A673 (cell line): ENCODE measurements at regions not wholly inside any gene's neighbourhood (a gene's known extent, or its start where the extent isn't known, plus 50 kb on each side); places are given as distances from the start of the nearest gene placed in this dataset.
"Not testable (repeated sequence)": the region's sequence is repeated elsewhere in the genome, so short reads cannot be mapped to it uniquely, and the experiment has no call there.

Experiments used
- BruUV-seq: library from RNA; stranded (reverse); fragments of 400-500 nt; replicated peaks from 2 replicates; lab custom pipeline; 2021; lab: Mats Ljungman, UMichigan
- CTCF ChIA-PET: fragments of 300-600 bp; sonication (Branson Sonifier 250); formaldehyde crosslinking; loops from one replicate; lab custom pipeline; 2022; ENCODE audit warnings: antibody characterized with exemption; lab: Charles Lee
- POLR2A ChIA-PET: fragments of 300-600 bp; sonication (Branson Sonifier 250); formaldehyde crosslinking; loops from one replicate; lab custom pipeline; 2022; ENCODE audit warnings: antibody characterized with exemption; ENCODE audit not compliant: low non-redundant PET; lab: Charles Lee
- DNase-seq: peaks from one replicate; pipeline ENCODE4 v3.0.0-alpha.2; 2015; ENCODE audit warnings: low spot score
- H3K27ac ChIP-seq: fragments of 200-600 bp; sonication (generic); 2 replicates; pipeline ENCODE4 v1.5.1; 2016; ENCODE audit warnings: mixed run types, low read depth, mild to moderate bottlenecking, mixed read lengths, antibody characterized with exemption, low read length; ENCODE audit not compliant: poor library complexity, severe bottlenecking
- H3K27me3 ChIP-seq: fragments of 200-600 bp; sonication (generic); replicated peaks from 2 replicates; pipeline ENCODE4 v1.6.1; 2017; ENCODE audit warnings: mixed run types, low read depth, mild to moderate bottlenecking, mixed read lengths, antibody characterized with exemption, low read length; ENCODE audit not compliant: insufficient read depth, poor library complexity
- H3K36me3 ChIP-seq: fragments of 200-600 bp; sonication (generic); 2 replicates; pipeline ENCODE4 v1.6.1; 2016; ENCODE audit warnings: mixed run types, mild to moderate bottlenecking, mixed read lengths, antibody characterized with exemption, low read length; ENCODE audit not compliant: insufficient read depth, poor library complexity, severe bottlenecking
- H3K4me1 ChIP-seq: fragments of 200-600 bp; sonication (generic); 2 replicates; pipeline ENCODE4 v1.6.1; 2017; ENCODE audit warnings: mixed run types, mild to moderate bottlenecking, mixed read lengths, antibody characterized with exemption, low read length; ENCODE audit not compliant: insufficient read depth, poor library complexity, severe bottlenecking
- H3K4me3 ChIP-seq: fragments of 200-600 bp; sonication (generic); 2 replicates; pipeline ENCODE4 v1.5.1; 2016; ENCODE audit warnings: low read depth, mixed run types, mild to moderate bottlenecking, mixed read lengths, low read length; ENCODE audit not compliant: poor library complexity, severe bottlenecking
- H3K9me3 ChIP-seq: fragments of 200-600 bp; sonication (generic); 2 replicates; pipeline ENCODE4 v1.6.1; 2016; ENCODE audit warnings: mixed run types, low read depth, mild to moderate bottlenecking, mixed read lengths, antibody characterized with exemption, low read length; ENCODE audit not compliant: poor library complexity, severe bottlenecking
- CTCF ChIP-seq: fragments of 300-800, 200-600 bp; sonication (generic); conservative IDR thresholded peaks from 2 replicates; pipeline ENCODE4 v1.5.1; 2017; ENCODE audit warnings: low read depth, mild to moderate bottlenecking, antibody characterized with exemption, low read length, moderate library complexity, mixed read lengths
- EZH2 ChIP-seq: fragments of 200-600 bp; sonication (generic); IDR thresholded peaks from 2 replicates; pipeline ENCODE4 v1.6.1; 2017; ENCODE audit warnings: borderline replicate concordance, low read depth, mild to moderate bottlenecking, mixed read lengths, antibody characterized with exemption, low read length; ENCODE audit not compliant: poor library complexity, severe bottlenecking
- intact Hi-C: fragments of 100-400 bp; cut with micrococcal nuclease; formaldehyde crosslinking; loops from one replicate; pipeline ENCODE4 v1.10.0; 2022; ENCODE audit not compliant: unreplicated experiment

- H3K9me3 ChIP-seq = no peaks in the 10 kb centered on the region
- H3K4me1 ChIP-seq = no peaks in the 10 kb centered on the region
- no peak overlapping the region for H3K27ac ChIP-seq
- DNase-seq = no peak
- H3K36me3 ChIP-seq = no peaks in the 10 kb centered on the region
- no TSS peak for BruUV-seq
- ChIA-PET CTCF (no interaction called here), POLR2A (no interaction called here)
- no peak for TF ChIP-seq CTCF
- TF ChIP-seq EZH2 = no peak
- intact Hi-C loops = no loop called here
- H3K4me3 ChIP-seq = no peak overlapping the region
- no peaks in the 10 kb centered on the region for H3K27me3 ChIP-seq
These were observed 450.3 kb downstream of the CD83 start for GRCh38 chr6:14567842-14568241.

- no peak for TF ChIP-seq CTCF
- TF ChIP-seq EZH2 = no peak
- H3K36me3 ChIP-seq = no peaks in the 10 kb centered on the region
- no peaks in the 10 kb centered on the region for H3K4me1 ChIP-seq
- no peaks in the 10 kb centered on the region for H3K27me3 ChIP-seq
- intact Hi-C loops = no loop called here
- ChIA-PET POLR2A (no interaction called here), CTCF (no interaction called here)
- no peak for DNase-seq
- no TSS peak for BruUV-seq
- no peaks in the 10 kb centered on the region for H3K9me3 ChIP-seq
- no peak overlapping the region for H3K27ac ChIP-seq
- H3K4me3 ChIP-seq = no peak overlapping the region
These were observed 451.8 kb downstream of the CD83 start for GRCh38 chr6:14569394-14569793.

GRCh38 chr6:14569874-14570273 lies 452.3 kb downstream of the CD83 start:
- intact Hi-C loops, CTCF ChIA-PET, BruUV-seq, H3K4me3 ChIP-seq, H3K4me1 ChIP-seq, H3K27ac ChIP-seq, DNase-seq, H3K36me3 ChIP-seq, POLR2A ChIA-PET, H3K9me3 ChIP-seq, H3K27me3 ChIP-seq: not testable (repeated sequence)

GRCh38 chr6:14571001-14571400 lies 453.4 kb downstream of the CD83 start:
- ChIA-PET POLR2A (no interaction called here), CTCF (no interaction called here)
- Histone ChIP-seq H3K4me1 (no peaks in the 10 kb centered on the region), H3K36me3 (no peaks in the 10 kb centered on the region), H3K9me3 (no peaks in the 10 kb centered on the region), H3K27me3 (no peaks in the 10 kb centered on the region), H3K4me3 (no peak overlapping the region), H3K27ac (no peak overlapping the region)
- intact Hi-C loops = no loop called here
- no peak for TF ChIP-seq CTCF
- TF ChIP-seq EZH2 = no peak
- DNase-seq = no peak
- no TSS peak for BruUV-seq
